GM21825 (cell line): ENCODE measurements at regions not wholly inside any gene's neighbourhood (a gene's known extent, or its start where the extent isn't known, plus 50 kb on each side); places are given as distances from the start of the nearest gene placed in this dataset.
"Not testable (repeated sequence)": the region's sequence is repeated elsewhere in the genome, so short reads cannot be mapped to it uniquely, and the experiment has no call there.

Experiments
- ATAC-seq: cut with Tn5 transposase; IDR thresholded peaks from one replicate; pipeline ENCODE4 v1.9.1; 2021; ENCODE audit warnings: mild to moderate bottlenecking, moderate library complexity; ENCODE audit not compliant: unreplicated experiment

DNA sequence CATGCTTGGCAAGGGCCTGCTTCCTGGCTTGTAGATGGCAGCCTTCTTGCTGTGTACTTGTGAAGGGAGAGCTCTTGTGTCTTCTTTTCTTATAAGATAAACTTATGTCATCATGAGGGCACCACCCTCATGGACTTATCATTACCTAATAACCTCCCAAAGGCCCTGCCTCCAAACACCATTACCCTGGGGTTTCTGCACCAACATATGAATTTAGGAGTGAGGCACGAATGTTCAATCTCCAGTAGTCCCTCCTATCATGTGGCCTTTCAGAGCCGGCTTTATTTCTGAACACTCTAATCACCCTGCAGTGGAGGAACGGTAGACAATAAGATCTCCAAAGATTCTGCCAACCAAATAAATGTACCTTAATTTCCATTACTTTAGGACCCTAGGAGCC, 144.3 kb downstream of the ABCC12 start:
- no peak for ATAC-seq

- no peak for ATAC-seq
These were observed 147.7 kb downstream of the ABCC12 start for GRCh38 chr16:48008011-48008525.

DNA sequence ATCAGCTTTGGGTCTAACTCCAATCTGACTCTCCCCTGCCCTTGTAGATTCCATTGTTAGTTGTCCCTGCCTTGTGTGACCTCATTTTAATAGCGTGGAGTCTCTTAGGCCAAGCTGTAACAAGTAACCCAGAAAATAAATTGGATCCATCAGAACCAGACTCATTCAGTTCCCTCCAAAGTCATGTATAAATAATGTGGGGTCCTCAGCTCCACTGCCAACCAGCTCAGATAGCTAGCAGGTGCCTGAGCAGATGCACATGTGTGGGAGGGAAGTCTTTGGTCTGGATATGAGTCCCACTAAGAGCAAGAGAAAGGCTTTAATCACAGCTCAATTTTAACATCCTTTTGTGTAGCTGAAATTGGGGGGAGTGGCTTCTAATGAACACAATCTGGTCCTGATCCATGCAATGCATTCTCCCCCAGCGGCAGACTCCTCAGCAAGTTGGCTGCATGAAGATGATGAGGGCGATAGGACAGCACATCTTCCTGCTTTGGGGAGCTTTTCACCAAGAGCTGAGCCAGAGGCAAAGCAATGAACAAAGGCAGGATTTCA, 151.6 kb downstream of the ABCC12 start:
- ATAC-seq = no peak

GRCh38 chr16:48003206-48003907, 152.4 kb downstream of the ABCC12 start:
- ATAC-seq = no peak

DNA sequence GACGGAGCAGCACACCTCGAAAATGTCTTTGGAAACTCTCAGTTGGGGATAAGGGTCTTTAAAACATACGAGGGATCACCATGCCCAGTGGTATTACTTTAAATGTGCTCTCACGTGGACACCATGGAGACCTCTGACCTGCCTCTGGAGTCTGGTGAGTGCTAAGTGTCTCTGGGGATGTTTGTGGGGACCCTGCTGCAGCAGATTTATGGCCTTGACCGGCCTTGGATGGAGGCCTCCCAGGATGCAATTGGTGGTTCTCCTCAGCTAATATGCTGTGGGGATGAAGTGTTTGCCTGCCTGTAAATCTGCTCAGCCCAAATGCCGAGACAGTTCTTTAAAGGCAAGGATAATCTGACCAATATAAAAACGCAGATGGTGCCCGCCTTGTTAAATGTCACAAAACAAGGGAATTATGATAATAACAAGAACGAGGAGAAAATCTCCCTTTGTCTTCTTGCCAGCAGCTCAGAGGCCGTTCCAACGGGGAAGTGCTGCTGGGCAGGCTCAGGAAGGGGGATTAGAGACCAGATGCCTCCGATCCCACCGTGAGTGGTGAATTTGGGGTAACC, 154.4 kb downstream of the ABCC12 start:
- no peak for ATAC-seq

- no peak for ATAC-seq
These were observed 155.2 kb downstream of the ABCC12 start for GRCh38 chr16:48000622-48001021.

GRCh38 chr16:47999595-47999994, 156.2 kb downstream of the ABCC12 start:
- no peak for ATAC-seq

GRCh38 chr16:47995354-47995753, 160.4 kb downstream of the ABCC12 start:
- ATAC-seq = no peak

- no peak for ATAC-seq
These were observed 164.3 kb downstream of the ABCC12 start for GRCh38 chr16:47991491-47991890.

DNA sequence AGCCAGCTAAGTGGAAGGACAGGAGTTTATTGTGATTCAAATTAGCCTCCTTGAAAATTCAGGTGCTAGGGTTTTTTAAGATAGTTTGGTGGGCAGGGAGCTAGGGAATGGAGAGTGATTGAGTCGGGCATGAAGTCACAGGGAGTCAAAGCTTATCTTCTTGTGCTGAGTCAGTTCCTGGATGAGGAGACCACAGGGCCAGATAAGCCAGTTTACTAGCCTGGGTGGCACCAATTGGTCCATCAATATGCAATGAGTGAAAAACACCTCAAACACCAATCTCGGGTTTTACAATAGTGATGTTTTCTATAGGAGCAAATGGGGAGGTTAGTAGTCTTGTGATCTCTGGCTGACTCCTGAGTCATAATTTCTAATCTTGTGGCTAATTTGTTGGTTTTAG, 165.1 kb downstream of the ABCC12 start:
- no peak for ATAC-seq

DNA sequence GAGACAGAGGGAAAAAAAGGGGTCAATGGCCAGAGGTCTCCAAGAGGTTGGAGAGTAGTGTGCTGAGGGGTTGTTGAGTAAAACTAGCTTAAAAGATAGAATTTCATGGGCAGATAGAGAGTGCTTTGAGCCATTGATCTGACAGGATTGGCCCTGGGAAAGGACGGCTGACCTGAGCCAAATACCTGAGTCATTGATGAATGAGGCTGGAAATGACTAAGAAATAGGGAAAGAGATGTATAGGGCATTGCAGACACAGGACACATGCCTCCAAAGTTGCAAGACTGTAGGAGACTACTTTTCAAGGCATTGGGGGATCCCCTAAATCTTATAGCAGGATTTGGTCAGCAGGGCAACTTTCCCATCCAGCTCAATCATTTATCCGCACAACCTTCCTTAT, 168.7 kb downstream of the ABCC12 start:
- ATAC-seq = no peak

GRCh38 chr16:47986031-47986430, 169.8 kb downstream of the ABCC12 start:
- no peak for ATAC-seq

DNA sequence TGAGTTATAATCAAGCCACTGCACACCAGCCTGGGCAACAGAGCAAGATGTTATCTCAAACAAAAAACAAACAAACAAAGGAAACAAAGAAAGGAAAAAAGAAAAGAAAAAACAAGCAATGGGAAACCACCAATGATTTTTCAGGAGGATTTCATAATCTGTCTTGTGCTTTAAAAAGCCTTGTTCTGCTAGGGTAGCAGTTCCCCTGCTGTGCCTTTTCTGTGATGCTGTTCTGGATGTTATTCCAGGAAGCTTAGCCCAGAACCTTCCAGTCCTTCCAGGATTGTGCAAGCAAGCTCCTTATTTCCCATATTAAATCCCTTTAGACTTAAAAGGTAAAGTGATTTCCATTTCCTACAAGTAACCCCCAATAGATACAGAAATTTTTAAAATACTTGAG, 171.1 kb downstream of the ABCC12 start:
- no peak for ATAC-seq

- no peak for ATAC-seq
These were observed 171.7 kb downstream of the ABCC12 start for GRCh38 chr16:47983999-47984580.

- no peak for ATAC-seq
These were observed 175.6 kb downstream of the ABCC12 start for GRCh38 chr16:47980212-47980611.

- no peak for ATAC-seq
These were observed 176.1 kb downstream of the ABCC12 start for GRCh38 chr16:47979616-47980182.

DNA sequence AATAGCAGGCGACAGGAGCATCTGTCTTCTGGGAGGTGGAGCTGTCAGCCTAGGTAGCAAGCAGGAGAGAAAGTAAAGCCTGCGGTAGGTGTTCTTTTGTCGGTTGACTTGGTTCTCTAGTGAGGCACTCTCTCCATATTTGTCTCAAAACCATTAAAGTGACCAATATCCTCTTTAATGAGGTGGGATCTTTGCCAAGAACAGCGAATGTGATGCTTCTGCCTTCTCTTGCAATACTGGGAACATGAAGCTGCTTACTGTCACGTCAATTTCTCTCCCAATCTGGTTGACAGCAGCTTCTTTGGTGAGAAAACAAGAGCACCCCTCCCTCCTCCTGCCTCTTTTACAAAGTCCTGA, 176.7 kb downstream of the ABCC12 start:
- no peak for ATAC-seq

DNA sequence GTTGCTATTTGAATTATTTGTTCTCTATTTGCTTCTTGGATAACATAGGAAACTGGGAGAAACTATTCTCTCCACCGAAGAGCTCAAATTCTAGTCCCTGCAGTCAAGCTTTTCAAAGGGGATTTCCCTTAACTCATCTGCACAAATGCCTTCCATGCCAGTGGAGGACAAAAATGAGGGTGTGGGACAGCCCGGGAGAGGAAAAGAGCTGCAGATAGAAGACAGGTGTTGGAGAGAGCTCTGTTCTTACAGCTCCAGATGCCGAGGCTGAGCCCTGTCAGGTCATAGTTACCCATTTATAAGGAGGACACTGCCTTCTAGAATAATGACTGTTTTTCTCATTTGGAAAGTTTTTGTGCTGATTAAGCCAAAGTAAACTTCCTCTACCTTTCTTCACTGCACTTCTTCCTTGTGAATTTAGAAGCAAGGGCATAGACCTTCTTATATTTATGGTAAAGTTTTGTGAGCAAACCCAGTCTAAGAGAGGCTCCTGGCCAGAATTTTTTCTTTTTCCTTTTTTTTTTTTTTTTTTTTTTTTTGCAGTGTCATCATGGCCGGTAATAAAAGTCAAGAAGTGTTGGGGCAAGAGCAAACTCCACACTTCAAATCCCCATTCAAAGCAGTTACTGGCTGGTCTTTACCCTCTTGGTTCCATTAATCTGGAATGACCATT, 177.2 kb downstream of the ABCC12 start:
- ATAC-seq = no peak

DNA sequence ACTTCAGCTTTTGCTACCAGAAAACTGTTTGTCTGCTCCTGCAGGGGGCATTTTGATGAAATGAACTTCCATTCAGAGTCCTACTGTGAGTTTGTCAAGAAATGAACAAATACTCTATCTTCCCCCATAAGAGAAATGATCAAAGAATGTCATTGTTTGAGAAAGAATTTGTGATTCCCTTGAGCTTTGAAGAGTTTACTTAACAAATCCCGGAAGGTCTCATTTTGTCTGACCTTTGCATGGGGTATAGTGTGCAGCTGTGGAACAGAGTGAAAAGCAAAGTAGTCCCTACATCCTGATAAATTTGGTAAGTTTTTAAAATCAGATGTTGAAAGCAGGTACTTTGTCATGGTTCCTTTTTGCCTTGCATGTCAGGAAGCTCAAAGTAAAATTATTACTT, 178.0 kb downstream of the ABCC12 start:
- no peak for ATAC-seq

GRCh38 chr16:47976636-47977210, 179.1 kb downstream of the ABCC12 start:
- no peak for ATAC-seq

DNA sequence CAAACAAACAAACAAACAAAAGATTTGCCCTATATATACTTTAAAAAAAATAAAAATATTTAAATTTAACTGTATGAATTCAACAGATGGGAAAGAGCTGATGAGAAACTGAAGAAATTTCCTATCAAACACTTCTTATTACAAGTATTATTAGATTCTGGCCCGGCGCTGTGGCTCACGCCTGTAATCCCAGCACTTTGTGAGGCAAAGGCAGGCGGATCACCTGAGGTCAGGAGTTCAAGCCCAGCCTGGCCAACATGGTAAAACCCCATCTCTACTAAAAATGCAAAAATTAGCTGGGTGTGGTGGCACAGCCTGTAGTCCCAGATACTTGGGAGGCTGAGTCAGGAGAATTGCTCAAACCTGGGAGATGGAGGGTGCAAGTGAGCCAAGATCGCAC, 180.8 kb downstream of the ABCC12 start:
- not testable (repeated sequence) for ATAC-seq
